UCSD-AML1 (cell line): ENCODE measurements at regions not wholly inside any gene's neighbourhood (a gene's known extent, or its start where the extent isn't known, plus 50 kb on each side); places are given as distances from the start of the nearest gene placed in this dataset.

Experiments
- DNase-seq: peaks from one replicate; lab custom pipeline; 2025; ENCODE audit not compliant: unreplicated experiment; lab: John Stamatoyannopoulos, UW

DNA sequence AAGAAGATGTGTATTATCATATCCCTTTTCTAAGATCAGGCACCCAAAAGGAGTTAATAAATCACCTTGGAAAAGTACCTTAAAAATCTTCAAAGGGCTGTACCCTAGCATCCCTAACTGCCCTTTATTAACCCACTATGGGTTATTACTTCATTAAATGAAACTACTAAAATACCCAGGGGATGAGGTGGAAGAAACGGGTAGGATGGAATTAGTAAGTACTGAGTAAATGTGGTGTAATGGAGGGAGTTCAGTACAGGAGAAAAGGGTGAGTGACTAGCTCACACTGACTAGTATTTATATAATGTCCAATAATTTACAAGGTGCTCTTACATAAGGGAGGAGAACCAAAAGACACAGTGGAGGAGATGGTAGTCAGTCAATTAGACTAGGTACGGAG, 51.0 kb upstream of the RASGEF1B start:
- no peak for DNase-seq

DNA sequence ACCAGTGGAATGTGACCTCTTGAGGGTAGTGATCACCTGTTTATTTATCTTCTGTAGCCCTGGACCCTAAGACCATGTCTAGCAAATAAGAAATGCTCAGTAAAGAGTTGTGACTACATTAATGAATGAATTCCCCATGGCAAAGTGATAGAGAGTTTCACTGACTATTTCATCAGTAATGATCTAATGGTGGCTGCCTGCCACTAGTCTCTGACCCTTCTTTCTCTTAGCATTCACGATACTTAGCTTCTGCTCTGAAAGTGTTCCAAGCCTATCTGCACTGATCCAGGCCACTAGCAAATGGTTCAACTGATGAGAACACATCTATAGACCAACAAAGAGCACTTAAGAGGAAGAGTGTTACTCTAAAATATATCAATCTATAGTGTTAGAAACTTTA, 50.0 kb upstream of the RASGEF1B start:
- no peak for DNase-seq
